ENCODE measurements at regions not wholly inside any gene's neighbourhood (a gene's known extent, or its start where the extent isn't known, plus 50 kb on each side); places are given as distances from the start of the nearest gene placed in this dataset.

DNA sequence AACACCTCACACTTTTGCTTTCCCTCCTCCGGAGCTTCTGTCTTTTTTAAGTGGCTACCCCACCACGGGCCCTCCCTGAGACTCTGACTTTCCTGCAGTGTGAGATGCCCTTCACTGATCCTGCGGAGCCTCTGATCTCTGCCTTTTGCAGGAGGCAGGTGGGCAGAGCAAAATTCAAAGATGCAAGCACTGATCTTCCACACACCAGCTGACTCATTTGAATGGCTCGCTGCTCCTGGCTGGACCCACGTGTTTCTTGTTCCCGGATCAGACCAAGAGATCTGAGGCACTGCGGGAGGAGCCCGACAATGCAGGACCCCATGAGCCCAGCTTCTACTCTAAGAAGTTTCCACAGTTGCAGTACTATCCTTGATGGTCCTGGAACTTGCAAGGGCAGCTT lies 1607.9 kb upstream of the TENM3 start:
- Histone ChIP-seq H3K4me1 (ENCODE audit: control insufficient read depth, insufficient read depth, low read length) (no peaks in the 10 kb centered on the region), H4K20me1 (ENCODE audit: control insufficient read depth, insufficient read depth) (no peaks in the 10 kb centered on the region), H3K4me2 (ENCODE audit: control insufficient read depth, insufficient read depth) (no peak overlapping the region), H3K27ac (ENCODE audit: control insufficient read depth, insufficient read depth) (no peak overlapping the region), H2AFZ (ENCODE audit: control insufficient read depth, low read depth, low read length) (no peak overlapping the region), H3K9me3 (replicated peaks; ENCODE audit: control insufficient read depth, insufficient read depth, low read length) (no peaks in the 10 kb centered on the region), H3K79me2 (ENCODE audit: control insufficient read depth, insufficient read depth, low read length) (no peaks in the 10 kb centered on the region), H3K27me3 (replicated peaks in 1 of 2; ENCODE audit: control insufficient read depth in 2 of 2, insufficient read depth in 2 of 2, low read length in 1 of 2) (no peaks in the 10 kb centered on the region; a peak in 1 of 4 replicates), H3K4me3 (no peak overlapping the region), H3K9ac (ENCODE audit: control insufficient read depth, insufficient read depth, low read length) (no peak overlapping the region), H3K36me3 (ENCODE audit: control insufficient read depth in 2 of 2, insufficient read depth in 2 of 2, low read length in 1 of 2) (no peaks in the 10 kb centered on the region)
- ATAC-seq (no peak), FAIRE-seq (no peak), DNase-seq (ENCODE audit: low read depth, low spot score) (no peak)
- ChIA-PET RAD21 (ENCODE audit: unreplicated experiment) (no interaction called here), SMC1A (ENCODE audit: uncharacterized antibody, unreplicated experiment) (no interaction called here), CTCF (no interaction called here), POLR2A (no interaction called here)
- intact Hi-C loops (cut with micrococcal nuclease; ENCODE audit: unreplicated experiment) (no loop called here), in situ Hi-C loops (cut with MboI) (no loop called here)
- 14% methylated on average over 8 of the region's 8 CpGs for WGBS (ENCODE audit: insufficient coverage, insufficient replicate concordance, low lambda C conversion rate, missing lambda C conversion rate)
- BruUV-seq (replicated peaks): no TSS peak
- TF ChIP-seq RCOR1 (conservative IDR thresholded peaks at IDR 0.05; ENCODE audit: low read depth, low read length): no peak
- no peak for TF ChIP-seq CREB1 (IDR thresholded peaks at IDR 0.05; ENCODE audit: low read depth)
- no peak for TF ChIP-seq BCL3 (IDR thresholded peaks at IDR 0.05; ENCODE audit: borderline replicate concordance, insufficient read depth, low read depth, low read length, poor library complexity, severe bottlenecking)
- no peak for TF ChIP-seq MTA2 (IDR thresholded peaks at IDR 0.05; ENCODE audit: low read depth)

- no peaks in the 10 kb centered on the region for H3K36me3 ChIP-seq (ENCODE audit: control insufficient read depth in 2 of 2, insufficient read depth in 2 of 2, low read length in 1 of 2)
- ChIA-PET POLR2A (no interaction called here), SMC1A (ENCODE audit: uncharacterized antibody, unreplicated experiment) (interaction anchor here (1.0 to 1.2 kb wide), 2 partner anchors 14 to 27 kb away, joined by 3 to 5 read pairs; no protein-coding TSS in a partner anchor)
These were observed 1606.4 kb upstream of the TENM3 start for GRCh38 chr4:180636696-180637404.

More at GRCh38 chr4:180636696-180637404, 1606.4 kb upstream of the TENM3 start:
- ATAC-seq: no peak; the same call in 1 of the 3 replicates
- Histone ChIP-seq H3K4me2 (ENCODE audit: control insufficient read depth, insufficient read depth) (no peak overlapping the region), H3K4me3 (no peak overlapping the region), H2AFZ (ENCODE audit: control insufficient read depth, low read depth, low read length) (no peak overlapping the region), H3K27me3 (replicated peaks in 1 of 2; ENCODE audit: control insufficient read depth in 2 of 2, insufficient read depth in 2 of 2, low read length in 1 of 2) (no peaks in the 10 kb centered on the region; a peak in 1 of 4 replicates), H3K27ac (ENCODE audit: control insufficient read depth, insufficient read depth) (no peak overlapping the region), H3K79me2 (ENCODE audit: control insufficient read depth, insufficient read depth, low read length) (no peaks in the 10 kb centered on the region), H4K20me1 (ENCODE audit: control insufficient read depth, insufficient read depth) (no peaks in the 10 kb centered on the region), H3K9me3 (replicated peaks; ENCODE audit: control insufficient read depth, insufficient read depth, low read length) (no peaks in the 10 kb centered on the region), H3K9ac (ENCODE audit: control insufficient read depth, insufficient read depth, low read length) (no peak overlapping the region), H3K4me1 (ENCODE audit: control insufficient read depth, insufficient read depth, low read length) (no peaks in the 10 kb centered on the region)
- 24% methylated on average over 4 of the region's 4 CpGs for WGBS (ENCODE audit: insufficient coverage, insufficient replicate concordance, low lambda C conversion rate, missing lambda C conversion rate)
- FAIRE-seq: no peak
- no peak for TF ChIP-seq RUNX3 (IDR thresholded peaks at IDR 0.05; ENCODE audit: low read length)
- no peak for TF ChIP-seq PML (IDR thresholded peaks at IDR 0.05; ENCODE audit: low read length)
- no peak for TF ChIP-seq BHLHE40 (IDR thresholded peaks at IDR 0.05; ENCODE audit: borderline replicate concordance in 1 of 2, low read depth in 2 of 2, low read length in 1 of 2)
- no peak for TF ChIP-seq SRF (IDR thresholded peaks at IDR 0.05; ENCODE audit: low read depth in 2 of 2, low read length in 2 of 2)
- TF ChIP-seq MLLT1 (IDR thresholded peaks at IDR 0.05): no peak
- TF ChIP-seq NFXL1 (IDR thresholded peaks at IDR 0.05; ENCODE audit: borderline replicate concordance): no peak
- no peak for TF ChIP-seq MYC (IDR thresholded peaks at IDR 0.05; ENCODE audit: insufficient read depth, insufficient read length, insufficient replicate concordance, low read length, severe bottlenecking)
- TF ChIP-seq SMAD1 (IDR thresholded peaks at IDR 0.05; ENCODE audit: low read depth, partially characterized antibody): no peak
- no peak for DNase-seq (ENCODE audit: low read depth, low spot score)
- ChIA-PET RAD21 (ENCODE audit: unreplicated experiment) (interaction anchor here (0.9 to 1.3 kb wide), 3 partner anchors 11 to 29 kb away, joined by 3 to 5 read pairs (median 4); no protein-coding TSS in a partner anchor), CTCF (interaction anchor here (0.7 to 1.0 kb wide), 2 partner anchors 10 to 18 kb away, joined by 3 to 5 read pairs; no protein-coding TSS in a partner anchor)
- BruUV-seq (replicated peaks): no TSS peak
- intact Hi-C loops (cut with micrococcal nuclease; ENCODE audit: unreplicated experiment) (no loop called here), in situ Hi-C loops (cut with MboI) (no loop called here)

All from GM12878 (cell line).